ENCODE measurements at regions not wholly inside any gene's neighbourhood (a gene's known extent, or its start where the extent isn't known, plus 50 kb on each side); places are given as distances from the start of the nearest gene placed in this dataset.

DNA sequence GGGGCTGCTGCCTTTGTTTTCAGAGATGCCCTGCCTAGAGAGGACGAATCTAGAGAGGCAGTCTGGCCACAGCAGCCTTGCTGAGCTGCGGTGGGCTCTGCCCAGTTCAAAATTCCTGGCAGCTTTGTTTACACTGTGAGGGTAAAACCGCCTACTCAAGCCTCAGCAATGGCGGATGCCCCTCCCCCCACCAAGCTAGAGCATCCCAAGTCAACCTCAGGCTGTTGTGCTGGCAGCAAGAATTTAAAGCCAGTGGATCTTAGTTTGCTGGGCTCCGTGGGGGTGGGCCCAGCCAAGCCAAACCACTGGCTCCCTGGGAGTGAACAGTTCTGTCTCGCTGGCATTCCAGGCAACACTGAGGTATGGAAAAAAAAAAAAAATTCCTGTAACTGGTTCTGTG lies 970.9 kb downstream of the TBC1D32 start:
- TF ChIP-seq, protein P1, sequence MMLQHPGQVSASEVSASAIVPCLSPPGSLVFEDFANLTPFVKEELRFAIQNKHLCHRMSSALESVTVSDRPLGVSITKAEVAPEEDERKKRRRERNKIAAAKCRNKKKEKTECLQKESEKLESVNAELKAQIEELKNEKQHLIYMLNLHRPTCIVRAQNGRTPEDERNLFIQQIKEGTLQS (IDR thresholded peaks at IDR 0.05), result no peak
- TF ChIP-seq, protein P1 (CRISPR knock-in tag; conservative IDR thresholded peaks at IDR 0.05), result no peak
- TF ChIP-seq, protein P2, sequence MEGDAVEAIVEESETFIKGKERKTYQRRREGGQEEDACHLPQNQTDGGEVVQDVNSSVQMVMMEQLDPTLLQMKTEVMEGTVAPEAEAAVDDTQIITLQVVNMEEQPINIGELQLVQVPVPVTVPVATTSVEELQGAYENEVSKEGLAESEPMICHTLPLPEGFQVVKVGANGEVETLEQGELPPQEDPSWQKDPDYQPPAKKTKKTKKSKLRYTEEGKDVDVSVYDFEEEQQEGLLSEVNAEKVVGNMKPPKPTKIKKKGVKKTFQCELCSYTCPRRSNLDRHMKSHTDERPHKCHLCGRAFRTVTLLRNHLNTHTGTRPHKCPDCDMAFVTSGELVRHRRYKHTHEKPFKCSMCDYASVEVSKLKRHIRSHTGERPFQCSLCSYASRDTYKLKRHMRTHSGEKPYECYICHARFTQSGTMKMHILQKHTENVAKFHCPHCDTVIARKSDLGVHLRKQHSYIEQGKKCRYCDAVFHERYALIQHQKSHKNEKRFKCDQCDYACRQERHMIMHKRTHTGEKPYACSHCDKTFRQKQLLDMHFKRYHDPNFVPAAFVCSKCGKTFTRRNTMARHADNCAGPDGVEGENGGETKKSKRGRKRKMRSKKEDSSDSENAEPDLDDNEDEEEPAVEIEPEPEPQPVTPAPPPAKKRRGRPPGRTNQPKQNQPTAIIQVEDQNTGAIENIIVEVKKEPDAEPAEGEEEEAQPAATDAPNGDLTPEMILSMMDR (IDR thresholded peaks at IDR 0.05 in 2 of 3, conservative IDR thresholded peaks at IDR 0.05 in 1 of 3; ENCODE audit: insufficient read depth in 2 of 3, low read depth in 1 of 3, low read length in 3 of 3), result no peak
- TF ChIP-seq ZNF561 (CRISPR knock-in tag; conservative IDR thresholded peaks at IDR 0.05), result no peak
- TF ChIP-seq, protein P3, sequence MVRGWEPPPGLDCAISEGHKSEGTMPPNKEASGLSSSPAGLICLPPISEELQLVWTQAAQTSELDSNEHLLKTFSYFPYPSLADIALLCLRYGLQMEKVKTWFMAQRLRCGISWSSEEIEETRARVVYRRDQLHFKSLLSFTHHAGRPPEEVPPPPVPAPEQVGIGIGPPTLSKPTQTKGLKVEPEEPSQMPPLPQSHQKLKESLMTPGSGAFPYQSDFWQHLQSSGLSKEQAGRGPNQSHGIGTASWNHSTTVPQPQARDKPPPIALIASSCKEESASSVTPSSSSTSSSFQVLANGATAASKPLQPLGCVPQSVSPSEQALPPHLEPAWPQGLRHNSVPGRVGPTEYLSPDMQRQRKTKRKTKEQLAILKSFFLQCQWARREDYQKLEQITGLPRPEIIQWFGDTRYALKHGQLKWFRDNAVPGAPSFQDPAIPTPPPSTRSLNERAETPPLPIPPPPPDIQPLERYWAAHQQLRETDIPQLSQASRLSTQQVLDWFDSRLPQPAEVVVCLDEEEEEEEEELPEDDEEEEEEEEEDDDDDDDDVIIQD (CRISPR knock-in tag; IDR thresholded peaks at IDR 0.05), result no peak
- TF ChIP-seq RFX7 (CRISPR knock-in tag; IDR thresholded peaks at IDR 0.05), result no peak
- TF ChIP-seq KDM5B (IDR thresholded peaks at IDR 0.05; ENCODE audit: insufficient replicate concordance, low read depth, low read length), result no peak
- TF ChIP-seq TCF7 (IDR thresholded peaks at IDR 0.05; ENCODE audit: borderline replicate concordance), result no peak
- TF ChIP-seq POLR2AphosphoS5 (IDR thresholded peaks at IDR 0.05; ENCODE audit: control insufficient read depth, insufficient read depth, low read depth, low read length), result no peak
- TF ChIP-seq, protein P4, sequence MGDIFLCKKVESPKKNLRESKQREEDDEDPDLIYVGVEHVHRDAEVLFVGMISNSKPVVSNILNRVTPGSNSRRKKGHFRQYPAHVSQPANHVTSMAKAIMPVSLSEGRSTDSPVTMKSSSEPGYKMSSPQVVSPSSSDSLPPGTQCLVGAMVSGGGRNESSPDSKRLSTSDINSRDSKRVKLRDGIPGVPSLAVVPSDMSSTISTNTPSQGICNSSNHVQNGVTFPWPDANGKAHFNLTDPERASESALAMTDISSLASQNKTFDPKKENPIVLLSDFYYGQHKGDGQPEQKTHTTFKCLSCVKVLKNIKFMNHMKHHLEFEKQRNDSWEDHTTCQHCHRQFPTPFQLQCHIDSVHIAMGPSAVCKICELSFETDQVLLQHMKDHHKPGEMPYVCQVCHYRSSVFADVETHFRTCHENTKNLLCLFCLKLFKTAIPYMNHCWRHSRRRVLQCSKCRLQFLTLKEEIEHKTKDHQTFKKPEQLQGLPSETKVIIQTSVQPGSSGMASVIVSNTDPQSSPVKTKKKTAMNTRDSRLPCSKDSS (IDR thresholded peaks at IDR 0.05; ENCODE audit: low read depth, partially characterized antibody), result no peak
- TF ChIP-seq EZH2 (IDR thresholded peaks at IDR 0.05; ENCODE audit: borderline replicate concordance, low read depth, low read length), result no peak
- no peak for TF ChIP-seq POLR2A (conservative IDR thresholded peaks at IDR 0.05)
